Globus pallidus (tissue), 1 donor: ENCODE measurements at regions not wholly inside any gene's neighbourhood (a gene's known extent, or its start where the extent isn't known, plus 50 kb on each side); places are given as distances from the start of the nearest gene placed in this dataset.

ENCODE experiments used
- DNase-seq: peaks from one replicate; pipeline ENCODE4 v3.0.0-alpha.2; 2015; ENCODE audit warnings: low spot score

GRCh38 chr6:39992861-39993622 is 58.8 kb upstream of the MOCS1 start:
- DNase-seq = no peak
